Neutrophil (primary cell): ENCODE measurements at regions not wholly inside any gene's neighbourhood (a gene's known extent, or its start where the extent isn't known, plus 50 kb on each side); places are given as distances from the start of the nearest gene placed in this dataset.

Experiments used
- H3K27ac ChIP-seq: fragments of 200-600 bp; sonication (generic); 2 replicates; pipeline ENCODE4 v1.5.1; 2016; ENCODE audit warnings: mild to moderate bottlenecking, moderate library complexity
- H3K27me3 ChIP-seq: fragments of 200-600 bp; sonication (generic); 2 replicates; pipeline ENCODE4 v1.6.0; 2016; ENCODE audit warnings: mild to moderate bottlenecking
- H3K36me3 ChIP-seq: fragments of 200-600 bp; sonication (generic); 2 replicates; pipeline ENCODE4 v1.5.1; 2017
- H3K4me1 ChIP-seq, 2 experiments: fragments of 200-600 bp in 1 of 2; sonication (generic) in 1 of 2; 1 replicate in 1 of 2; 2 replicates in 1 of 2; pipeline versions ENCODE4 v1.5.1 to v1.6.1; 2013 to 2016; ENCODE audit warnings: low read depth in 1 of 2, low read length in 1 of 2, mild to moderate bottlenecking in 1 of 2, moderate library complexity in 1 of 2; ENCODE audit not compliant: control insufficient read depth in 1 of 2, insufficient read depth in 1 of 2
- H3K4me3 ChIP-seq, 2 experiments: fragments of 200-600 bp in 1 of 2; sonication (generic) in 1 of 2; 1 replicate in 1 of 2; 2 replicates in 1 of 2; pipeline ENCODE4 v1.5.1; 2013 to 2016; ENCODE audit warnings: low read depth in 1 of 2, low read length in 1 of 2, mild to moderate bottlenecking in 1 of 2, moderate library complexity in 1 of 2
- H3K9me3 ChIP-seq: fragments of 200-600 bp; sonication (generic); 2 replicates; pipeline ENCODE4 v1.5.1; 2016
- TF ChIP-seq, protein P1 (sequence below): fragments of 200-600 bp; sonication (generic); IDR thresholded peaks from 2 replicates; pipeline ENCODE4 v1.5.1; 2016; ENCODE audit warnings: antibody characterized with exemption

DNA sequence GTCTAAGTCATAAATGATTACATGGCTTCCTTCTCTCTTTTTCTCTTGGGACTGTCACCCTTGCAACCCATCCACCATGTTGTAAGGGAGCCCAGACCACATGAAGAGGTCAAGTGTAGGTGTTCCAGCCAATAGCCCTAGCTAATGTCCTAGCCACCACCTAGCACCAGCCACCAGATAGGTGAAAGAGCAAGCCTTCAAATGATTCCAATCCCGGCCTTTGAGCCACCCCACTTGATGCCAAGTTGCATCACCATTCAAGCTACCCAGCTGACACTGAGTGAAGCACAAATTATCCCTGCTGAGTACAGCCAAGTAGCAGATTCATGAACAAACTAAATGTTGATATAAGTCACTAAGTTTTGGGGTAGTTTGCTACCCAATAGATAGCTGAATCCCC, 274.3 kb downstream of the BCOR start:
- H3K27me3 ChIP-seq: peaks cover 41% of the 10 kb centered on the region
- TF ChIP-seq, protein P1, sequence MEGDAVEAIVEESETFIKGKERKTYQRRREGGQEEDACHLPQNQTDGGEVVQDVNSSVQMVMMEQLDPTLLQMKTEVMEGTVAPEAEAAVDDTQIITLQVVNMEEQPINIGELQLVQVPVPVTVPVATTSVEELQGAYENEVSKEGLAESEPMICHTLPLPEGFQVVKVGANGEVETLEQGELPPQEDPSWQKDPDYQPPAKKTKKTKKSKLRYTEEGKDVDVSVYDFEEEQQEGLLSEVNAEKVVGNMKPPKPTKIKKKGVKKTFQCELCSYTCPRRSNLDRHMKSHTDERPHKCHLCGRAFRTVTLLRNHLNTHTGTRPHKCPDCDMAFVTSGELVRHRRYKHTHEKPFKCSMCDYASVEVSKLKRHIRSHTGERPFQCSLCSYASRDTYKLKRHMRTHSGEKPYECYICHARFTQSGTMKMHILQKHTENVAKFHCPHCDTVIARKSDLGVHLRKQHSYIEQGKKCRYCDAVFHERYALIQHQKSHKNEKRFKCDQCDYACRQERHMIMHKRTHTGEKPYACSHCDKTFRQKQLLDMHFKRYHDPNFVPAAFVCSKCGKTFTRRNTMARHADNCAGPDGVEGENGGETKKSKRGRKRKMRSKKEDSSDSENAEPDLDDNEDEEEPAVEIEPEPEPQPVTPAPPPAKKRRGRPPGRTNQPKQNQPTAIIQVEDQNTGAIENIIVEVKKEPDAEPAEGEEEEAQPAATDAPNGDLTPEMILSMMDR: no peak
- H3K4me3 ChIP-seq: no peak overlapping the region
- H3K36me3 ChIP-seq: no peaks in the 10 kb centered on the region
- no peak overlapping the region for H3K27ac ChIP-seq
- peaks cover 0 to 3% of the 10 kb centered on the region in 2 experiments for H3K4me1 ChIP-seq
- no peaks in the 10 kb centered on the region for H3K9me3 ChIP-seq

DNA sequence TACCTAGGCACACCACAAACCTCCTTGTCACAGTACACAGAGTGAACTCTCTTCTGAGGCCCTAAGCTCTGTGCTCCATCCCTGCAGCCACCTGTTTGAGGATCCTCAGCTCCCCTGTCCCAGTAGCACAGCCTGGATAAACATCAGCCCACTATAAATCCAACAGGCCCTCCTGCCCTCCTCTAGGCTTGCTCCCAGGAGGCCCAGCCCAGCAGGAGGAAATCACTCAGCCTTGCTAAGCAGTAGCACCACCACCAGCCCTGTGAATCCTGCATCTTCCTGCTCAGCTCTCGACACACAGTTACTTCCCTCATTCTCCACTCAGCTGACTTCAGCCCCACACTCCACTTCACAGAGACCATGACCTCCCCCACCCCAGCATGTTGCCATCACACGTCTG, 273.9 kb downstream of the BCOR start:
- Histone ChIP-seq H3K27ac (no peak overlapping the region), H3K4me3 (no peak overlapping the region), H3K4me1 (peaks cover 0 to 3% of the 10 kb centered on the region in 2 experiments), H3K27me3 (peaks cover 38% of the 10 kb centered on the region), H3K36me3 (no peaks in the 10 kb centered on the region), H3K9me3 (no peaks in the 10 kb centered on the region)
- TF ChIP-seq, protein P1: no peak

DNA sequence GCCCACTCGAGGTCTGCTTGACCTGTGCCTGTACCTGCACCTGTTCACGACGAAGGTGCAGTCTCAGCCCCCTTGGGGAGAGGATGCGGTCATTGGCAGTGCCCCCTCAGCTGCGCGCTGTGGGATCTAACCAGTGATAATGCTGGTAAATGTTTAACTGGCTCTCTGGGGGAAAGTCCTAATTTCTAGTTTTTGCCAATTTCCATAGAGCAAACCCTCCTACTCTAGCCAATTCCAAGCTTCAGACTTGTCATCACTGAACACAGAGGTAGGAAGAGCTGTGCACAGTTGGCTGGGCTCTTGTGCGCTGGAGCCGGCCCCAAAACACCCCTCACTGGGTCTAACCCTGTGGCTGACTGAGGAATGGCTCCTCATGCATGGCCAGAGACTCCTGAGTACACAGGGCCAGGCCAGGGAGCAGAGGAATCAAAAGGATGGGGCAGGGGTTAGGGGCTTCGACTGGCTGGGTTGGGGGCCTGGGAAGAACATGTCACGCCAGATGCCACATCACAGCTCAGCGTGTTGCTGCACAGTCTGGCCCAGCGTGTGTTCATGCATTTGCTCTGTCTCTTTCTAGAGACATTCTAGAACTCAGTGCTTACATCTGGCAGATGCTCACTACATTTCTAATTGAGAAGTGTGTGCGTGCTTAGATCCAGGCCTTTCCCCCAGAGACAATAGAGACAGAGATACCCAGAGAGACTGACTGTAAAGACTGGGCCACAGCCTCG, 270.8 kb downstream of the BCOR start:
- H3K9me3 ChIP-seq: no peaks in the 10 kb centered on the region
- no peaks in the 10 kb centered on the region for H3K4me1 ChIP-seq
- peaks cover 7% of the 10 kb centered on the region for H3K27me3 ChIP-seq
- H3K36me3 ChIP-seq: no peaks in the 10 kb centered on the region
- H3K4me3 ChIP-seq: no peak overlapping the region
- TF ChIP-seq, protein P1: no peak
- no peak overlapping the region for H3K27ac ChIP-seq

DNA sequence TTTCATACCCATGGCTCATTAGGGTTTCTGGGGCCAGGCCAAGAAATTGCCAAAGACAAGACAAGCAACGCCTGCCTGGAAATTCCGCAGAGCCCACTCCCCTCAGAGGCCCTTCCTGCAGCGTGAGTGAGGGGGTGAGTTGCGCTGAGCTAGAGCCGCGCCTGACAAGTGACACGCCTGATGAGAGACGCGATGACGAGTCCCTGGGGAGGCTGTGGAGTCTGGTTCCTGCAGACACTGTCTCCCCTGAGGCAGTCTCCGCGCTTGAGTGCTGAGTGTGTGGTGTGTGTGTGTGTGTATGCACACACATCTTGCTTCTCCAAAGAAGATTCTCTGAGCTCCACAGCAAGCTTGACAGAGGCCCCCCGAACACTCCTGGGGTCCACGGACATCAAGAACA, 269.8 kb downstream of the BCOR start:
- TF ChIP-seq, protein P1: no peak
- Histone ChIP-seq H3K27ac (no peak overlapping the region), H3K4me3 (no peak overlapping the region), H3K27me3 (no peaks in the 10 kb centered on the region), H3K9me3 (no peaks in the 10 kb centered on the region), H3K4me1 (no peaks in the 10 kb centered on the region), H3K36me3 (no peaks in the 10 kb centered on the region)

DNA sequence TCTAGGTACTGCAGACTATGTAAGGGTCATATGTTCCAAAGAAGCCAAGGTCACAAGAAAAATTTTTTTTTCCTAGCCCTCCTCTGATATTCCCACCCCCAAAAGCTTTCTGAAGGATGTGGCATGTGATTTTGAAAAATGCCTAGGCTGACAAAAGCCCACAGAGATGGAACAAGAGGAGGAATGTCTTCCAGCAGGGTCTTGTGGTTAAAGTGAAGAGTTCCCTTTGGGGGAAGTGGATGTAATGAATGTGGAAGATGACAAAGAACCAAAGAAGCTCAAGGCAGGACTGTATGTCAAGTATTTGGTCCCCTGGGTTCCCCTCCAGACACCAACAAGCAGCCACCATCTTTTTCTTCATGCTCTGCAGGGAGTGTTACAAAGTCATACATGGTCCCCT, 268.8 kb downstream of the BCOR start:
- no peaks in the 10 kb centered on the region for H3K4me1 ChIP-seq
- no peaks in the 10 kb centered on the region for H3K27me3 ChIP-seq
- no peak overlapping the region for H3K27ac ChIP-seq
- no peaks in the 10 kb centered on the region for H3K36me3 ChIP-seq
- H3K4me3 ChIP-seq: no peak overlapping the region
- no peaks in the 10 kb centered on the region for H3K9me3 ChIP-seq
- TF ChIP-seq, protein P1: no peak
